Endothelial cell of umbilical vein (primary cell): ENCODE measurements at regions not wholly inside any gene's neighbourhood (a gene's known extent, or its start where the extent isn't known, plus 50 kb on each side); places are given as distances from the start of the nearest gene placed in this dataset.

ENCODE experiments used
- EZH2 ChIP-seq: IDR thresholded peaks from 2 replicates; pipeline ENCODE4 v1.6.1; 2012; ENCODE audit warnings: borderline replicate concordance, low read depth, mild to moderate bottlenecking, moderate library complexity, low read length, inconsistent platforms; ENCODE audit not compliant: severe bottlenecking
- FOS ChIP-seq: IDR thresholded peaks from 2 replicates; pipeline ENCODE4 v1.6.1; 2011; ENCODE audit warnings: mild to moderate bottlenecking, low read length, moderate library complexity, borderline replicate concordance; ENCODE audit not compliant: insufficient read depth
- GATA2 ChIP-seq: IDR thresholded peaks from 2 replicates; pipeline ENCODE4 v1.7.0; 2011; ENCODE audit warnings: low read depth, mild to moderate bottlenecking, moderate library complexity, mixed read lengths, low read length; ENCODE audit not compliant: insufficient read length, insufficient read depth
- MYC ChIP-seq: IDR thresholded peaks from one replicate; pipeline ENCODE4 v1.6.1; 2011; ENCODE audit warnings: mild to moderate bottlenecking, low read depth, low read length
- POLR2A ChIP-seq: IDR thresholded peaks from 2 replicates; pipeline ENCODE4 v1.6.1; 2012; ENCODE audit warnings: low read depth, mild to moderate bottlenecking, control low read depth, low read length
- POLR2AphosphoS5 ChIP-seq: IDR thresholded peaks from 2 replicates; pipeline ENCODE4 v1.6.1; 2012; ENCODE audit warnings: low read depth, mild to moderate bottlenecking, control low read depth, low read length, moderate library complexity; ENCODE audit not compliant: insufficient read depth
- TF ChIP-seq, protein P1 (sequence below), 2 donors: IDR thresholded peaks; 1 replicate in 1 of 2; 2 replicates in 1 of 2; pipeline ENCODE4 v1.5.1; 2011; ENCODE audit warnings: low read length in 2 of 2, mild to moderate bottlenecking in 2 of 2, moderate library complexity in 2 of 2, control low read depth in 1 of 2, inconsistent platforms in 1 of 2, low read depth in 1 of 2; ENCODE audit not compliant: insufficient read depth in 1 of 2; ENCODE audit errors: extremely low read depth in 1 of 2
- TF ChIP-seq, protein P2 (sequence below): IDR thresholded peaks from 2 replicates; pipeline ENCODE4 v1.6.1; 2011; ENCODE audit not compliant: insufficient read depth, insufficient read length

DNA sequence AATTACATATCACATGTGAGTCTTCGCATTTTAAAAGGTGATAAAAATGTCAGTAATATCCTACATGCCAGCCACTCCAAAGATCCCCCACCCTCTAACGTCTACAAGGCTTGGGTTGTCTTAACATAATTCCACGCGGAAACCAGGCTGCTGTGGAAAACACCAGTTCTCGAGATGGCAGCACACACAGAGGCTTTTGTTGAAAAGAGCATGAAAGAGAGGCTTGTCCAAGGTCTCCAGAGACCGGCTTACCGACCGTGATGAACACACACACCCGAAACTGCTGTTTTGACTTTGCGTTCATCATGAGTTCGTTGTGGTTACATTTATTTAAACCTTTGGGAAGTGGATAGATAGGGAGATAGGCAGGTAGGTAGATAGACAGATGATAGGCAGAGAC lies 87.9 kb downstream of the CRLF2 start:
- TF ChIP-seq, protein P1, sequence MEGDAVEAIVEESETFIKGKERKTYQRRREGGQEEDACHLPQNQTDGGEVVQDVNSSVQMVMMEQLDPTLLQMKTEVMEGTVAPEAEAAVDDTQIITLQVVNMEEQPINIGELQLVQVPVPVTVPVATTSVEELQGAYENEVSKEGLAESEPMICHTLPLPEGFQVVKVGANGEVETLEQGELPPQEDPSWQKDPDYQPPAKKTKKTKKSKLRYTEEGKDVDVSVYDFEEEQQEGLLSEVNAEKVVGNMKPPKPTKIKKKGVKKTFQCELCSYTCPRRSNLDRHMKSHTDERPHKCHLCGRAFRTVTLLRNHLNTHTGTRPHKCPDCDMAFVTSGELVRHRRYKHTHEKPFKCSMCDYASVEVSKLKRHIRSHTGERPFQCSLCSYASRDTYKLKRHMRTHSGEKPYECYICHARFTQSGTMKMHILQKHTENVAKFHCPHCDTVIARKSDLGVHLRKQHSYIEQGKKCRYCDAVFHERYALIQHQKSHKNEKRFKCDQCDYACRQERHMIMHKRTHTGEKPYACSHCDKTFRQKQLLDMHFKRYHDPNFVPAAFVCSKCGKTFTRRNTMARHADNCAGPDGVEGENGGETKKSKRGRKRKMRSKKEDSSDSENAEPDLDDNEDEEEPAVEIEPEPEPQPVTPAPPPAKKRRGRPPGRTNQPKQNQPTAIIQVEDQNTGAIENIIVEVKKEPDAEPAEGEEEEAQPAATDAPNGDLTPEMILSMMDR (IDR thresholded peaks at IDR 0.05; ENCODE audit: extremely low read depth in 1 of 2, insufficient read depth in 1 of 2, low read depth in 1 of 2, low read length in 2 of 2): no peak
- TF ChIP-seq POLR2AphosphoS5 (no peak), EZH2 (no peak), MYC (no peak), POLR2A (no peak), GATA2 (no peak), FOS (no peak)
- TF ChIP-seq, protein P2, sequence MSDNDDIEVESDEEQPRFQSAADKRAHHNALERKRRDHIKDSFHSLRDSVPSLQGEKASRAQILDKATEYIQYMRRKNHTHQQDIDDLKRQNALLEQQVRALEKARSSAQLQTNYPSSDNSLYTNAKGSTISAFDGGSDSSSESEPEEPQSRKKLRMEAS: no peak
